GM13977 (cell line): ENCODE measurements at regions not wholly inside any gene's neighbourhood (a gene's known extent, or its start where the extent isn't known, plus 50 kb on each side); places are given as distances from the start of the nearest gene placed in this dataset.

Experiments
- DNase-seq: peaks from one replicate; pipeline ENCODE4 v3.0.0; 2012; ENCODE audit warnings: low spot score
- CTCF ChIP-seq: IDR thresholded peaks from 2 replicates; pipeline ENCODE4 v1.5.1; 2012; ENCODE audit warnings: mild to moderate bottlenecking, control low read depth; ENCODE audit not compliant: insufficient read depth; ENCODE audit errors: extremely low read depth, missing control alignments
- in situ Hi-C: fragments of 300-500 bp; cut with MboI; formaldehyde crosslinking; loops from one replicate; pipeline ENCODE4 v1.12.0; 2022; ENCODE audit warnings: low sequenced_read_pairs, low pct_unique_long_range_greater_than_20kb, mixed read lengths, inconsistent platforms; ENCODE audit not compliant: unreplicated experiment

- no peak for TF ChIP-seq CTCF
- in situ Hi-C loops, result no loop called here
- DNase-seq, result no peak
Observed at GRCh38 chr6:100167585-100167984, 173.6 kb upstream of the MCHR2 start.

- no peak for TF ChIP-seq CTCF
- in situ Hi-C loops, result no loop called here
- DNase-seq, result no peak
Observed at GRCh38 chr6:100166956-100167355, 172.9 kb upstream of the MCHR2 start.

- in situ Hi-C loops, result no loop called here
- no peak for TF ChIP-seq CTCF
- DNase-seq, result no peak
Observed at GRCh38 chr6:100165442-100165841, 171.4 kb upstream of the MCHR2 start.

GRCh38 chr6:100163035-100163434 is 169.0 kb upstream of the MCHR2 start:
- no peak for TF ChIP-seq CTCF
- in situ Hi-C loops, result no loop called here
- DNase-seq, result no peak

- in situ Hi-C loops, result no loop called here
- no peak for DNase-seq
- TF ChIP-seq CTCF, result no peak
Observed at GRCh38 chr6:100161782-100162365, 167.9 kb upstream of the MCHR2 start.

GRCh38 chr6:100160930-100161329 is 166.9 kb upstream of the MCHR2 start:
- DNase-seq, result no peak
- in situ Hi-C loops, result no loop called here

More at GRCh38 chr6:100160930-100161329, 166.9 kb upstream of the MCHR2 start:
- no peak for TF ChIP-seq CTCF
